GM18951 (cell line): ENCODE measurements at regions not wholly inside any gene's neighbourhood (a gene's known extent, or its start where the extent isn't known, plus 50 kb on each side); places are given as distances from the start of the nearest gene placed in this dataset.

Experiments
- POLR2A ChIP-seq: IDR thresholded peaks from 4 replicates; pipeline ENCODE4 v1.6.1; 2011; ENCODE audit warnings: mild to moderate bottlenecking; ENCODE audit not compliant: insufficient read length, insufficient read depth; ENCODE audit errors: extremely low read depth
- in situ Hi-C: fragments of 300-500 bp; cut with MboI; formaldehyde crosslinking; loops from one replicate; pipeline ENCODE4 v1.12.0; 2022; ENCODE audit warnings: low sequenced_read_pairs, mixed read lengths, inconsistent platforms; ENCODE audit not compliant: unreplicated experiment

DNA sequence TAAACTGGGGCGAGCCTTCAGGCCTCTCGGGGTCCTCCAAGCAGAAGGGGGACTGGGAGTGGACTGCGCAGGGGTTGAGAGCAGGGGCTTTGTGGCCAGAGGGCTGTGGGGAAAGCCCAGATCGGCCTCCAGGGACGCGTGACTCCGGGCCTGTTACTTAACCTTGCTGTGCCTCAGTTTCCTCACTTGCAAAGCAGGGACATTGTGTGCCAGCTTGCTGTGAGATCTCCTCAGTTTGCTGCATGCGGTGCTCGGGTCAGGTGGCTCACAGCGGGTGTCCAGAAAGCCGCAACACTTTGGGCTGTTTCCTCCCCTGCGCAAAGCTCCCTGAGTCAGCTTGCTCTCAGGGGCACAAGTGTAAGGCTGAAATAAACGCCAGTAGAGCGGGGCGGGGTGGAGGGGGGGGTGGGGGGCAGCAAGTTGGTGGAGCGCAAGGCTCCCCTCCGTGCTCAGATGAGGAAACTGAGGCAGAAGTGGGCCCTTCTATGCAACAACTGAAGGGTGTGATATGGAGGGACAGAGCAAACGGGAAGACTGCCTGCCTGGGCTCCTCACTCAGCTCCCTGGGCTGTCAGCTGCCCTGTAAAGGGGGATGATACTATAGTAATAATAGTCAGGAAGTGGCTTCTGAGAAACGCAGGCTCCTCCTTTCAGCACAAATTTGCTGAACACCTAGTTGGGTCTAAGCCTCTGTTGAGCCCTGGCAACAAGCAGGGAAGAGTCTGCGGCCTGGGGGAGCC, 101.0 kb downstream of the HMX1 start:
- in situ Hi-C loops, result no loop called here
- TF ChIP-seq POLR2A, result no peak

DNA sequence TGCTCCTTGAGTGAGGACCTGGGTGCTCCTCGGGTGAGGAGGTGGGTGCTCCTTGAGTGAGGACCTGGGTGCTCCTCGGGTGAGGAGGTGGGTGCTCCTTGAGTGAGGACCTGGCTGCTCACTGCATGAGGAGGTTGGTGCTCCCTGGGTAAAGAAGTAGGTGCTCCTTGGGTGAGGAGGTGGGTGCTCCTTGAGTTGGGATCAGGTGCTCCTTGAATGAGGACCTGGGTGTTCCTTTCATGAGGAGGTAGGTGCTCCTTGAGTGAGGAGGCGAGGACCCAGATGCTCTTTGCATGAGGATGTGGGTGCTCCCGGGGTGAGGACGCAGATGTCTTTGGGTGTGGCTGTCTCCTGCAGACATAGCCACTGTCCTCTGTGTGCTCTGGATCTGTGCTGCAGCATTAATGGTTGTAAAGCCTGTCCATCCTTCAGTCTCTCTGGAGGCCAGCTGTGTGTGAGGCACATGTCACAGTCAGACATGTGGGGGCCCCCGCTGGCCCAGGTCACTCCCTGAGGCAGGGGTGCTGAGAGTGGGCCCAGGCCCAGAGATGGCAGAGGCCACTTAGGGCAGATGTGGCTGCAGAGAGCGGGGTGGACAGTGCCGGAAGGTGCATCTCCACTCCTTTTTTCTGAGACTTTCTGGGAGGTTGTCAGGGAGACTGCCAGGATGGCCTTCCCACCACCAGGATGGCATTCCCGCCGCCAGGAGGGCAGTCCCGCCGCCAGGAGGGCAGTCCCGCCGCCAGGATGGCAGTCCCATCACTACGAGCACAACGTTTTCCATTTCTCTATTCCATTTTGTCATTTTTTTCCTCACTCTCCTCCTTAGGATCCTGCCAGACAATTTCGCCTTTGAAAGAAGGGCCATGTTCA, 101.8 kb downstream of the HMX1 start:
- no peak for TF ChIP-seq POLR2A
- in situ Hi-C loops, result no loop called here

DNA sequence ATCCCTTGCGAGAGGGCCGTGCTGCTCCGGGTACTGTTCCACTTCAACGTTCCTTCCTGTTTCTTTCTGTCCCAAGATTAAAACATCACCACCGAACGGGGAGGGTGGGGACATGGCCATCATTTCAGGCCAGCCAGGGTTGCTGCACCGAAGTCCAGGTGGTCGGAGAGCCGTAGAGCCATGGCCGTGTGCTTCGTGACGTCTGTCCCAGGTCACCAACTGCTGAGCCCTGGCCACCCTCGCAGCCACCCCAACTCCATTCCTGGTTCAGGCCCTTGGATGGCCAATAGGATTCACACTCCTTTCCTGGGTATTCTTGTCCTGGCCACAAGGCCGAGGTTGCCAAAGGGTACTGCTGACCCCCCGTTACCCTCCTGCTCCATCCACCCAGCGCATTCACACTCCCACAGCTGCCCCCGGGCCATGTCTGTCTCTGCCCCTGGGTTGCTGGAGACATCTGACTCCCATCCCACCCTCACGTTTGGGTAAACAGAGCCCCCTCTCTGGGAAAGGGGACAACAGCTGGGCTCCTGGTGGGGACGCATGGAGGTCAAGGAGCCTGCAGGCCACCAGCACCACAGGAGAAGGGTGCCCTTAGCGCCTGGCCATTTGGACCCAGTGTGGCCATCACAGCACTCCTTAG, 103.2 kb downstream of the HMX1 start:
- in situ Hi-C loops, result no loop called here
- no peak for TF ChIP-seq POLR2A

DNA sequence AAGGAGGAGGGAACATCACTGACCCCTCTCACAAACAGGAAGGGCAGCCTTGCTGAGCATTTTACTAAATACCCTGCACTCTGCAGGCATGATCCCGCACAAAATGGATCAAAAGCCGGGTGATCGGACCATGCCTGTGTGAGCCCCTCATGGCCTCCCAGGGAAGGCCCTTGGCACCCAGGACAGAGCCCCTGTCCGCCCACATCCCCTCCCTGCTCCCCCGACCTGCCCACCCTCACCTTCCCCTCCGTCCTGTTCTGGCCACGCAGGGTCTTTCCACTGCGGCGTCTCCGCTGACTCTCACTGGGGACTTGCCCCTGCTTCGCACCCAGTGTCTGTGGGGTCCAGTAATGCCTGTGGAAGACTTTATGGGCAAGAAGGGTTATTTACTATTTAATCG, 105.0 kb downstream of the HMX1 start:
- in situ Hi-C loops, result no loop called here
- no peak for TF ChIP-seq POLR2A

DNA sequence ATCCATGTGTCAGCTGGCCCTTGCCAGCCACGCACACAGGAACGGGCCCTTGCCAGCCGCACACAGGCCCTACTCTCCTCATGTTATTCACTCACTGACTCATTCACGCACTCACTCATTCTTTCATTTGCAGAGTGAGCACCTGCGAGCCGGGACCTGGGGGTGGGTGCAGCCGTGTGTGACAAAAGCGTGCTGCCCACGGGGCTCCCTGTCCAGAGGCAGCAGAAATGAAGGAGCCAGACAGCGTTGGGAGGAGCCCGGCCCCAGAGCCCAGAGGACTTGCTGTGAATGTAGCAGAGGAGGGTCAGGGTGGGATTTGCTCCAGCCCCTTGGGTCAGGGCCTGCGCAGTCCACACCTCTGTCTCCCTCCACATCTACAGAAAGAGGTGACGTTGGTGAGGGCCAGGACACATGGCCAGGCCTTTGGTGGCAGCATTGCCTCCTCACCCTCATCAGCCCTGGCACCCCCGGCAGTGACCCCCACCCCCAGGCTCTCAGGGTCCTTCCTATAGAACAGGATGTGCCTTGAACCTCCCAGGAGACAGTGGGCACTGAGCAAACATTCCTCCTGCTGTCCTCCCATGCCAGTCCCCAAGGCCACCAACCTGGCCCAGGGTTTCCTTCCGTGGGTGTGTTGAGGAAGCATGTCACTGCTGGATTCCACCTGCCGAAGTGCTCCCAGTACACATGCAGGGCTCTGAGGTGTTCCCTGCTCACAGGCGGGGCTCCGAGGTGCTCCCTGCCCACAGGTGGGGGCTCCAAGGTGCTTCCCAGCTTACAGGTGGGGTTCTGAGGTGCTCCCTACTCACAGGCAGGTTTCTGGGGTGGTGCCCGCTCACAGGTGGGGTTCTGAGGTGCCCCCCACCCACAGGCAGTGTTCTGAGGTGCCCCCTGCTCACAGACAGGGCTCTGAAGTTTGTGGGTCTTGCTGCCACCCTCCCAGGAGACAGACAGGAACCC, 105.7 kb downstream of the HMX1 start:
- in situ Hi-C loops, result no loop called here
- TF ChIP-seq POLR2A, result no peak

DNA sequence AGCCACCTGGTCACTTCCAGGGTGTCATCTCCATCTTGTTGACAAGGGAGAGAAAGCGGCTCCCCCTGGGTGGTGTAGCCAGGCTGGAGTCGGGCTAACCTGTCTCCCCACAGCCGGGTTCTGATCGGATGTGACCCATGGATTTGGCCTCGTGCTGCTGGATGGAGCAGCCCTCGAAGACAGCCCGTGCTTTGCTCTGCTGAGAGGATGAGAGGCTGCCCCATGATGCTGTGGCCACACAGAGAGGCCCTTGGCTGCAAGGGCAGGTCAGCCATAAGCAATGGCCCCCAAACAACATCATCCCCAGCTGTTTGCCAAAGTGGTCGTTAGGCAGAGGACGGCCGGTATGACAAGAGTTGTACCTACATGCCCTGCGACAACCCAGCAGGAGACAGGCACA, 106.6 kb downstream of the HMX1 start:
- in situ Hi-C loops, result no loop called here
- TF ChIP-seq POLR2A, result no peak

DNA sequence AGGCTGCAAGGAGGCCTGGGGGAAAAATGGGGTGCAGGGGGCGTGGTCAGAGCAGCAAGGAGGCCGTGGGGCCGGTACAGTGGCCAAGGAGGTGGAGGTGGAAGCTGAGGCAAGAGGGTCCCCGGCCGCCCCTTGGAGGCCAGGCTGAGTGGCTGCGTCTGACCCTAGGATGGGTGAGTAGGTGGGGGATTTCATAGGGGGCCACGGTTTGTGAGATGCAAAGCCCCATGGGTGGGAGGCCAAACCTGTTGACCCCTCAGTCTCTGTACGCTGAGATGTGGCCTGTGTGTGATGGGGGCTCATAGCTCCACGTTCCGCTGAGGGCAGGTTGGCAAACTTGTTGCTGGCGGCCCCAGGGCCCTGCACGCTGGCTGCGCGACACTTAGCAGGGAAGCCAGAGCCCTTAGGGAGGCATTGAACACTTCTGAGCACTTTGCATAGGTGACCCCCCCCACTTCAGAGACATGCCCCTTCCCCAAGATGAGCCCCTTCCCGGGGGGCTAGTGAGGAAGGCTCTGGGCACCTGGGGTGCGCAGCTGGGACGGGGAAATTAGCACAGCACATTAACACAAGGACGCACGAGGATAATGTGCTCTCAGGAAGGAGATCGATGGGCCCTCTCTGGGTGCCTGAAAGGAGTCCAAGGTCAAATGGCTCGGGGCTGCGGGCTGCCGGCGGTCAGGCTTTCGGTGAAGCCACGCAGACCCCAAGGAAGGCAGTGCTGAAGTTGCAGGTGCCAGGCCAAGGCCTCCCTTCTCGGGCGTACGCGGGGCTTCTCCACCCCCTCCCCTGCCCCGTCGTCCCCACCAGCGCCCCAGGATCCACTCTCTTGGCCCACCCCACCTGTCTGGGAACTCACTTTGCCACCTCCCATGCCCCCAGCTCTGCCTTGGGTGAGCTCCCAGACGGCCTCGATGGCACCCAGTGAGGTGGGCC, 107.4 kb downstream of the HMX1 start:
- in situ Hi-C loops, result no loop called here
- TF ChIP-seq POLR2A, result no peak

DNA sequence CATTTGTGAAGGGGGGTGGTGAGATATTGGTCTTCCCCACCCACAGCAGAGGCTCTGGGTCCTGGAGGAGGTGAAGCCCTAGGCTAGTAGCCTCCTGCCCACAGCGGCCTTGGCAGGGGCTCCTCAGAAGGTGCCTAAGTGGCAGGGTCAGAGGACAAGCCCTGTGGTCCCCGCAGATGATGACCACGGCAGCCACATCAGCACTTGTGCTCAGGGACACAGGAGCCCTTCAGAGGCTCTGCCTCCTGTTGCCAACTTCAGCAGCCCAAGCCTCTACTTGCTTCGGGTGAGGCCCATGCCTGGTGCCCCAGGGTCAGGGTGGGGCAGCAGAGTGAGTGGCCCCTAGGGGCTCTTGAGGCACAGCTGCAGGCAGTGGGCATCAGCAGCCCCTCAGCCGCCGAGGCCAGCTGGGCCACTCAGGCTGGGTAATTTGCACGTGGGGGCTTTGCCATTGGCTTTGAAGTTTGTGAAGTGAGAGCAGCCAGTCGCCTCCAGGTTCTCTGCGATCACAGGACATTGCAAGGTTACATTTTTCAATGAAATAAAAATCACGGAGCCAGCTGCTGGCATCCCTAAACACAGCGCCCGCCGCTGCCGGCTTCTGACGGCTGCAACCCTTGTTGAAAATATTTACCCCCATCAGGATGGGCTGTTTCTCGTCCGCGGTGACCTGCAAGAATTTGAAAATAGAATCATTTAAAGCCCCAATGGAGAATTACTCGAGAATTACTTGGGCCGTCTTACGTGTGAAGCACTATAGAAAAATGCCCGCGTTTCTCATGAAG, 108.5 kb downstream of the HMX1 start:
- no peak for TF ChIP-seq POLR2A
- in situ Hi-C loops, result no loop called here

DNA sequence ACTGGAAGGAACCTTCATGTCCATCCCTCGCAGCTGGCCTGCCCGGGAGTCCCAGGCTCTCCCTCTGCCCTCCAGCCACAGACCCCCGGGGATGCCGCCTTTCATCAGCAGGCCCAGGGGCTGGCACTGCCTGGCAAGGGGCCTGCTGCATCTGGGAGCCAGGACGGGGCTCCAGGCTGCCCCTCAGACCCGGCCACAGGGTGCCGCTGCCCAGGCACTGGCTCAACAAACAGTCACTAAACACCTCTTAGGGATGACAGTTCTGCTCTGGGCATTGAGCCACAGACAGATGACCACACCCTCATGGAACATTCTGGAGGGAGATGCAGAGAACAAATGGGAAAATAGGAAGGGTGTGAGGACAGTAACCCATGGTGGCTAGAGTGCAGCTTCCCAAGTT, 109.3 kb downstream of the HMX1 start:
- TF ChIP-seq POLR2A, result no peak
- in situ Hi-C loops, result no loop called here

DNA sequence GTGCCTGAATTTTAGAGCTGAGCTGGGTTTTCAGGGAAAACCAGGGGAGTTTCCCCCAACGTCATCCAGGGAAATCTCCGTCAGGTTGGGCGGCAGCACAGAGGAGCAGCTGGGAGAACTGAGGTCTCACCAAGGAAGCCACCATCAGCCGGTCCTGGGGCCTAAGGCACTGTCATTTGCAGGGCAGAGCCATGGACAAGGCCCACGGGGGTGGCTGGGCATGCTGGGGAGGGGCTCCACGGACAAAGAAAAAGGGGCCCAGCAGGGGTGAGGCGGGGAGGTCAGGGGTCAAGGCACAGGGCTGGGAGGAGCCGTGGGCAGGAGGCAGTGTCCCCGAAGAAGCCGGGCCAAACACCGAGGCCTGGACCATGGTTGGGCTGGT, 109.8 kb downstream of the HMX1 start:
- in situ Hi-C loops, result no loop called here

More for the DNA sequence above, 109.8 kb downstream of the HMX1 start:
- TF ChIP-seq POLR2A, result no peak
